GM19467 (cell line): ENCODE measurements at regions not wholly inside any gene's neighbourhood (a gene's known extent, or its start where the extent isn't known, plus 50 kb on each side); places are given as distances from the start of the nearest gene placed in this dataset.

Experiments used
- ATAC-seq: cut with Tn5 transposase; IDR thresholded peaks from one replicate; pipeline ENCODE4 v1.9.1; 2021; ENCODE audit warnings: mild to moderate bottlenecking, moderate library complexity; ENCODE audit not compliant: unreplicated experiment

DNA sequence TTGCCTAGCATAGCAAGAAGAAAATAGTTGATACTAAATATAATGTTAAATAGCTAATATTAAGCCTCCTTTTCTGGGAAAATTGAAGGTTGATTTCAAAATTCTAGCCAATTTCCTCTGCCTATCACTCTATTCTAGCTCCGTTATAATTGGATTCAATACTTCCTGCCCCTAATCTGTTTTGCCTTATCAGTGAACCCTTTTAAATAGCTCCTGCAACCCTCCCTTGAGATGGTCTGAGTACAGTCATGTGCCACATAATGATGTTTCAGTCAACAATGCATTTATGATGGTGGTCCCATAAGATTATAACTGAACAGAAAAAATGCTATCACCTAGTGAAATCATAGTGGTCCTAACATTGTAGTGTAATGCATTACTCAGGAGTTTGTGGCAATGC, 79.7 kb upstream of the PBX1 start:
- no peak for ATAC-seq

DNA sequence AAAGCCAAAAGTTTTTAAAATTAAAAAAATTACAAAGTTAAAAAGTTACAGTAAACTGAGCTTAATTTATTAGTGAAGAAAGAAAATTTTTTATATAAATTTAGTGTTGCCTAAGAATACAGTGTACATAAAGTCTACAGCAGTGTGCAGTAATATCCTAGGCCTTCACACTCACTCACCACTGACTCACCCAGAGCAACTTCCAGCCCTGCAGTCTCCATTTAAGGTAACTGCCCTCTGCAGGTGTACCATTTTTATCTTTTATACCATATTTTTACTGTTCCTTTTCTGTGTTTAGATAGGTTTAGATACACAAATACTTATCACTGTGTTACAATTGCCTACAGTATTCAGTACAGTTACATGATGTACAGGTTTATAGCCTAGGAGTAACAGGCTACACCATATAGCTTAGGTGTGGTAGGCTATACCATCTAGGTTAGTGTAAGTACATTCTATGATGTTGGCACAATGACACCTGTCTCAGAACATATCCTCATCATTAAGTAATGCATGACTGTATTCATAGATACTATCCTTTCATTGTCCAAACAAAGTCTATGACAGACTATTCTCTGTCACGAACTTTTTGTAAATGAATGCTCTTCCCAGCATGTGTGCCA, 78.6 kb upstream of the PBX1 start:
- ATAC-seq, result no peak

DNA sequence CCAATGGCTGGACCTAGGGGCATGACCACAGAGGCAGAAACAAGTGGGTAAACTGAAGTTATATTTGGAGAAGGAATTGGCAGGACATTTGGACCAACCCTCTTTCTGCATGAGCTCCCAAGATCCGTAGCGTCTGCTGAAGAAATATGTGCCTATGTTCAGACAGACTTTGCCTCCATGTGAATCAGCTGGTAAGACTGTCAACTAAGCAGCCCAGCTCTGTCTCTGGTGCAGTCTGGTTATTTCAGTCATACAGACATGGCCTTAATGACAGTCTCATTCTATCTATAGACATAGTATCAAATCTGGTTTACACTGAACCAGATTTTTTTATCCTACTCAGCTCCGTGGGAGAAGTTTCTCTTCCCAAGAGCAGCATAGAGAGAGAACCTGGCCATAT, 63.1 kb upstream of the PBX1 start:
- ATAC-seq, result no peak

DNA sequence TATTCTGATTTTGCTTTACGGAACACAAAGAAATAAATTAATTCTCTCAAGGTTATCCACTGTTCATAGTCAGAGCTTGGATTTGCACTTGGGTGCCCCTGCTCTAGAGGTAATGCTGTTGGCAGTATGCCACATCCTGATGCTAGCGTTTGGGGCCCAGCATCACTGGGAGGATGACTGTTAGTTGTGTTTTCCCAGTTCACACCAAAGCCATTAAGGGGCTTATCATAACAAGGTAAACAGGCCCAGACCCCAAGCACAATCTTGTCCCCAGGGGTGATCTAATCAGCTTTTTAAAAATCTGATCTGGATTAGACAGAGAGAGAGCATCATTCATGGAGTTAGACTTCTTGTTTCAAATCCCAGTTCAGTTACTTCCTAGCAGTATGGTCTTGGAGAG, 60.2 kb upstream of the PBX1 start:
- ATAC-seq, result no peak

DNA sequence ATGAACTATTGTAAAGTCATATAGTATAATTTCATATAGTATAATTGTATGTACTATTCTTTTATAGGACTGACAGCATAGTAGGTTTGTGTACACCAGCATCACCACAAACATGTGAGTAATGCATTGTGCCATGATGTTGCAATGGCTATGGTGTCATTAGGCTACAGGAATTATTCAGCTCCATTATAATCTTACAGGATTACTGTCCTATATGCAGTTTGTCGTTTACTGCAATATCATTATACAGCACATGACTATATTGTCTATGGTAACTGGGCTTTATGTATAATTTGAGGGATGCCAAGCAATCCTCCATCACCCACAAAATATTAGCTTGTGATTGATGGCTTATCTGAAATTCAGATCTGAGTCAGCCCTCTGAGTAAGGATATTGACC, 54.2 kb upstream of the PBX1 start:
- ATAC-seq, result no peak
